ENCODE measurements at regions not wholly inside any gene's neighbourhood (a gene's known extent, or its start where the extent isn't known, plus 50 kb on each side); places are given as distances from the start of the nearest gene placed in this dataset.

GRCh38 chr16:79485020-79485419 lies 115.5 kb downstream of the MAF start:
- Mint-ChIP-seq H3K4me1 (no peaks in the 10 kb centered on the region), H3K9me3 (0 out of 2 replicates have a peak, but pooled peaks cover 5% of the 10 kb centered on the region), H3K4me3 (no peak overlapping the region), H3K27me3 (ENCODE audit: low read depth) (no peaks in the 10 kb centered on the region), H3K36me3 (no peaks in the 10 kb centered on the region), H3K27ac (no peak overlapping the region)
- POLR2A ChIA-PET: no interaction called here
- no peak for DNase-seq (ENCODE audit: low spot score)
- TF ChIP-seq, protein P1, sequence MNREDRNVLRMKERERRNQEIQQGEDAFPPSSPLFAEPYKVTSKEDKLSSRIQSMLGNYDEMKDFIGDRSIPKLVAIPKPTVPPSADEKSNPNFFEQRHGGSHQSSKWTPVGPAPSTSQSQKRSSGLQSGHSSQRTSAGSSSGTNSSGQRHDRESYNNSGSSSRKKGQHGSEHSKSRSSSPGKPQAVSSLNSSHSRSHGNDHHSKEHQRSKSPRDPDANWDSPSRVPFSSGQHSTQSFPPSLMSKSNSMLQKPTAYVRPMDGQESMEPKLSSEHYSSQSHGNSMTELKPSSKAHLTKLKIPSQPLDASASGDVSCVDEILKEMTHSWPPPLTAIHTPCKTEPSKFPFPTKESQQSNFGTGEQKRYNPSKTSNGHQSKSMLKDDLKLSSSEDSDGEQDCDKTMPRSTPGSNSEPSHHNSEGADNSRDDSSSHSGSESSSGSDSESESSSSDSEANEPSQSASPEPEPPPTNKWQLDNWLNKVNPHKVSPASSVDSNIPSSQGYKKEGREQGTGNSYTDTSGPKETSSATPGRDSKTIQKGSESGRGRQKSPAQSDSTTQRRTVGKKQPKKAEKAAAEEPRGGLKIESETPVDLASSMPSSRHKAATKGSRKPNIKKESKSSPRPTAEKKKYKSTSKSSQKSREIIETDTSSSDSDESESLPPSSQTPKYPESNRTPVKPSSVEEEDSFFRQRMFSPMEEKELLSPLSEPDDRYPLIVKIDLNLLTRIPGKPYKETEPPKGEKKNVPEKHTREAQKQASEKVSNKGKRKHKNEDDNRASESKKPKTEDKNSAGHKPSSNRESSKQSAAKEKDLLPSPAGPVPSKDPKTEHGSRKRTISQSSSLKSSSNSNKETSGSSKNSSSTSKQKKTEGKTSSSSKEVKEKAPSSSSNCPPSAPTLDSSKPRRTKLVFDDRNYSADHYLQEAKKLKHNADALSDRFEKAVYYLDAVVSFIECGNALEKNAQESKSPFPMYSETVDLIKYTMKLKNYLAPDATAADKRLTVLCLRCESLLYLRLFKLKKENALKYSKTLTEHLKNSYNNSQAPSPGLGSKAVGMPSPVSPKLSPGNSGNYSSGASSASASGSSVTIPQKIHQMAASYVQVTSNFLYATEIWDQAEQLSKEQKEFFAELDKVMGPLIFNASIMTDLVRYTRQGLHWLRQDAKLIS (CRISPR knock-in tag; IDR thresholded peaks at IDR 0.05; ENCODE audit: borderline replicate concordance): no peak
- no peak for TF ChIP-seq ZNF317 (CRISPR knock-in tag; IDR thresholded peaks at IDR 0.05; ENCODE audit: borderline replicate concordance, low read depth)
- TF ChIP-seq E2F4 (CRISPR knock-in tag; IDR thresholded peaks at IDR 0.05; ENCODE audit: borderline replicate concordance, low read depth): no peak
- no peak for TF ChIP-seq IRF1 (CRISPR knock-in tag; IDR thresholded peaks at IDR 0.05)
- TF ChIP-seq FOXJ3 (CRISPR knock-in tag; IDR thresholded peaks at IDR 0.05; ENCODE audit: borderline replicate concordance): no peak
- no peak for TF ChIP-seq MYBL2 (CRISPR knock-in tag; IDR thresholded peaks at IDR 0.05)
- no peak for ATAC-seq
- CTCF ChIA-PET: no interaction called here

- H3K9me3 Mint-ChIP-seq: 0 out of 2 replicates have a peak, but pooled peaks cover 5% of the 10 kb centered on the region
- DNase-seq (ENCODE audit: low spot score): no peak
- H3K27me3 Mint-ChIP-seq (ENCODE audit: low read depth): no peaks in the 10 kb centered on the region
- no peaks in the 10 kb centered on the region for H3K36me3 Mint-ChIP-seq
- H3K4me1 Mint-ChIP-seq: no peaks in the 10 kb centered on the region; the same call in 1 of the 2 replicates
- H3K27ac Mint-ChIP-seq: no peak overlapping the region
- no peak overlapping the region for H3K4me3 Mint-ChIP-seq
- no peak for ATAC-seq
- POLR2A ChIA-PET: no interaction called here
- CTCF ChIA-PET: no interaction called here
- TF ChIP-seq CDX4 (CRISPR knock-in tag; IDR thresholded peaks at IDR 0.05; ENCODE audit: borderline replicate concordance) (no peak), NR1H2 (CRISPR knock-in tag; IDR thresholded peaks at IDR 0.05) (no peak), CREB1 (CRISPR knock-in tag; IDR thresholded peaks at IDR 0.05) (no peak), NFYB (CRISPR knock-in tag; conservative IDR thresholded peaks at IDR 0.05; ENCODE audit: low read depth) (no peak), ZNF396 (CRISPR knock-in tag; IDR thresholded peaks at IDR 0.05; ENCODE audit: borderline replicate concordance) (no peak), SMAD4 (CRISPR knock-in tag; IDR thresholded peaks at IDR 0.05) (no peak), JUN (CRISPR knock-in tag; IDR thresholded peaks at IDR 0.05) (no peak), ZNF263 (CRISPR knock-in tag; IDR thresholded peaks at IDR 0.05; ENCODE audit: low read depth) (no peak)
- TF ChIP-seq, protein P2, sequence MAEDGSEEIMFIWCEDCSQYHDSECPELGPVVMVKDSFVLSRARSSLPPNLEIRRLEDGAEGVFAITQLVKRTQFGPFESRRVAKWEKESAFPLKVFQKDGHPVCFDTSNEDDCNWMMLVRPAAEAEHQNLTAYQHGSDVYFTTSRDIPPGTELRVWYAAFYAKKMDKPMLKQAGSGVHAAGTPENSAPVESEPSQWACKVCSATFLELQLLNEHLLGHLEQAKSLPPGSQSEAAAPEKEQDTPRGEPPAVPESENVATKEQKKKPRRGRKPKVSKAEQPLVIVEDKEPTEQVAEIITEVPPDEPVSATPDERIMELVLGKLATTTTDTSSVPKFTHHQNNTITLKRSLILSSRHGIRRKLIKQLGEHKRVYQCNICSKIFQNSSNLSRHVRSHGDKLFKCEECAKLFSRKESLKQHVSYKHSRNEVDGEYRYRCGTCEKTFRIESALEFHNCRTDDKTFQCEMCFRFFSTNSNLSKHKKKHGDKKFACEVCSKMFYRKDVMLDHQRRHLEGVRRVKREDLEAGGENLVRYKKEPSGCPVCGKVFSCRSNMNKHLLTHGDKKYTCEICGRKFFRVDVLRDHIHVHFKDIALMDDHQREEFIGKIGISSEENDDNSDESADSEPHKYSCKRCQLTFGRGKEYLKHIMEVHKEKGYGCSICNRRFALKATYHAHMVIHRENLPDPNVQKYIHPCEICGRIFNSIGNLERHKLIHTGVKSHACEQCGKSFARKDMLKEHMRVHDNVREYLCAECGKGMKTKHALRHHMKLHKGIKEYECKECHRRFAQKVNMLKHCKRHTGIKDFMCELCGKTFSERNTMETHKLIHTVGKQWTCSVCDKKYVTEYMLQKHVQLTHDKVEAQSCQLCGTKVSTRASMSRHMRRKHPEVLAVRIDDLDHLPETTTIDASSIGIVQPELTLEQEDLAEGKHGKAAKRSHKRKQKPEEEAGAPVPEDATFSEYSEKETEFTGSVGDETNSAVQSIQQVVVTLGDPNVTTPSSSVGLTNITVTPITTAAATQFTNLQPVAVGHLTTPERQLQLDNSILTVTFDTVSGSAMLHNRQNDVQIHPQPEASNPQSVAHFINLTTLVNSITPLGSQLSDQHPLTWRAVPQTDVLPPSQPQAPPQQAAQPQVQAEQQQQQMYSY (CRISPR knock-in tag; IDR thresholded peaks at IDR 0.05): no peak
Observed at GRCh38 chr16:79484237-79484636, 116.3 kb downstream of the MAF start.
